ENCODE measurements at regions not wholly inside any gene's neighbourhood (a gene's known extent, or its start where the extent isn't known, plus 50 kb on each side); places are given as distances from the start of the nearest gene placed in this dataset.

DNA sequence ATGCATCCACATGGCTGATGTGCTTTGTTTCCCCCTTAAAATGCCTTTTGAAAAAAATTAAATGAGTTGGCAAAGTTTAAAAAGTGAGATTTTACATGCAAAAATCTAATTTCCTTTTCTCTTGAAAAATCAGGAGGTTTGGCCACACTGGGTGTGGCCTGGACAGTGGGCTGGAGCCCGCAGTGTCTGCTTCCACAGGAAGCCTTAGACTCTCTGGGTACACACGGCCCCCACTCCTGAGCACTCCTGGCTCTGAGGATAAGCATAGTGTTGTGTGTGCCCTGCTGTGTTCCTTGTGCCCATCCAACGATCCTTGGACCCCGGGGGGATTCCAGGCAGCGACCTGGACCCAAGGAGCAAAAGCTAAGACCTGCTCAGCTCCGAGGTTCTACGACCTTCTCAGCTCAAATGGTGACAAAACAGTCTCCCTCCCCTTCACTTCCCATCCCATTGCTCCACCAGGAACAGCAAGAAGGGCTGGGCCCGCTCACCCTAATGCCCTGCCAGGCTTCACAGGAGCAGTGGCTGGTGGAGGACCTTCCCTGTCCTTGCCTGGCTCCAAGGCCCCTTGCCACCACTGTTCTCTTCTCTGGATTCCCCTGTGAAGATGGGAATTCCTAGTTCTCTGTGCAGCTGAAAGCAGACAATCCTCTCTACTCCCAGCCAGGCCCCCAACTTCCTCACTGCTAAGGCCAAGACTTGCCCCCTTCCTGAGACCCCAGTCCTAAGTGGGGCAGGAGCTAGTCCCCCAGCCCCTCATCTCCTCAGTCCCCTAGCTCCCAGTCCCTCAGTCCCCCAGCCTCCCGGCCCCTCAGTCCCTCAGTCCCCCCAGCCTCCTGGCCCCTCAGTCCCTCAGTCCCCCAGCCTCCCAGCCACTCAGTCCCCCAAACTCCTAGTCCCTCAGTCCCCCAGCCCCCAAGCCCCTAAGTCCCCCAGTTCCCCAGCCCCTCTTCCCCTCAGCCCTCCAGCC is 395.8 kb downstream of the PTPRU start:
- Histone ChIP-seq H3K27ac (no peak overlapping the region), H3K4me3 (no peak overlapping the region), H3K9me3 (no peaks in the 10 kb centered on the region), H3K4me1 (no peaks in the 10 kb centered on the region), H3K36me3 (no peaks in the 10 kb centered on the region), H3K27me3 (no peaks in the 10 kb centered on the region)
- DNase-seq (no peak), ATAC-seq (no peak)
- no peak for TF ChIP-seq POLR2A (IDR thresholded peaks at IDR 0.05)
- TF ChIP-seq, protein P1, sequence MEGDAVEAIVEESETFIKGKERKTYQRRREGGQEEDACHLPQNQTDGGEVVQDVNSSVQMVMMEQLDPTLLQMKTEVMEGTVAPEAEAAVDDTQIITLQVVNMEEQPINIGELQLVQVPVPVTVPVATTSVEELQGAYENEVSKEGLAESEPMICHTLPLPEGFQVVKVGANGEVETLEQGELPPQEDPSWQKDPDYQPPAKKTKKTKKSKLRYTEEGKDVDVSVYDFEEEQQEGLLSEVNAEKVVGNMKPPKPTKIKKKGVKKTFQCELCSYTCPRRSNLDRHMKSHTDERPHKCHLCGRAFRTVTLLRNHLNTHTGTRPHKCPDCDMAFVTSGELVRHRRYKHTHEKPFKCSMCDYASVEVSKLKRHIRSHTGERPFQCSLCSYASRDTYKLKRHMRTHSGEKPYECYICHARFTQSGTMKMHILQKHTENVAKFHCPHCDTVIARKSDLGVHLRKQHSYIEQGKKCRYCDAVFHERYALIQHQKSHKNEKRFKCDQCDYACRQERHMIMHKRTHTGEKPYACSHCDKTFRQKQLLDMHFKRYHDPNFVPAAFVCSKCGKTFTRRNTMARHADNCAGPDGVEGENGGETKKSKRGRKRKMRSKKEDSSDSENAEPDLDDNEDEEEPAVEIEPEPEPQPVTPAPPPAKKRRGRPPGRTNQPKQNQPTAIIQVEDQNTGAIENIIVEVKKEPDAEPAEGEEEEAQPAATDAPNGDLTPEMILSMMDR (IDR thresholded peaks at IDR 0.05 in 4 of 5, conservative IDR thresholded peaks at IDR 0.05 in 1 of 5): no peak
- intact Hi-C loops (cut with DNase I; ENCODE audit: low total_unique reads) (no loop called here), in situ Hi-C loops (cut with MboI; ENCODE audit: low sequenced_read_pairs in 4 of 4) (no loop called here)

DNA sequence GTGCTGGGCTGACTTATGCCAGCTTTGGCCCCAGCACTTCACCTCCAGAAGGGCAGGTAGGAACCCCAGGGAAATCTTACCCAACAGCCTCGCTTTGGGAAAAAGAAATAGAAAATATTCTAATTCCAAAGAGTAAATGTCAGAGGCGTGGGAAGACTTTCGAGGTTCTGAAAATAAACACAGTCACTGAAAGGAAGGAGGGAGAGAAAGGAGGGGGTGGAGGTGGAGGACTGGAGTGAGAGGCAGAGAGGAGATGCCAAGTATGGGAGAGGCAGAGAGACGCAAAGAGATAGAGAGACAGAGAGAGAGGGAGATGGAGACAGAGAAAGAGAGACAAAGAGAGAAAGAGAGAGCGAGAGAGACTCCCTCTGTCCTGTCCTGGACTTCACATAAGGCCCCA is 395.0 kb downstream of the PTPRU start:
- Histone ChIP-seq H3K4me3 (no peak overlapping the region), H3K27ac (no peak overlapping the region), H3K4me1 (no peaks in the 10 kb centered on the region), H3K27me3 (no peaks in the 10 kb centered on the region), H3K36me3 (no peaks in the 10 kb centered on the region), H3K9me3 (no peaks in the 10 kb centered on the region)
- TF ChIP-seq, protein P1 (IDR thresholded peaks at IDR 0.05 in 4 of 5, conservative IDR thresholded peaks at IDR 0.05 in 1 of 5): no peak
- no peak for TF ChIP-seq POLR2A (IDR thresholded peaks at IDR 0.05)
- DNase-seq (no peak), ATAC-seq (no peak)
- in situ Hi-C loops (cut with MboI; ENCODE audit: low sequenced_read_pairs in 4 of 4): no loop called here
- intact Hi-C loops (cut with DNase I; ENCODE audit: low total_unique reads): no loop called here

DNA sequence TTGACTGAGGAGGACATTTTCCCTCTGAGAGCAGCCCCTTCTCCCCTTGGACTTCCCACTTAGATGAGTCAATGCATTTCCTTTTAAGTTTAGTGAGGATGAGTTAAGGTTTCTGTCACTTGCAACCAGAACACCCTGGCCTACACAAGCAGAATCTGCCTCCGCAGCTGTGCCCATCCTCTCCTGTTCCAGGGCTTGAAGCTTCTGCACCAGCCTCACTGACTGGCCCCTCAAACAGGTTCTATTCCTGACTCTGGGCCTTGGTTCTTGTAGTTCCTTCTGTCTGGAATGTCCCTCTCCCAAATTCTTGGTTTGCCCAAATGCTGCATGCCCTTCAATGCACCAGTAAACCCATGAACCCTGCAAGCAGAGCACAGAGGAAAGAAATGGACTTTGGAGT is 394.4 kb downstream of the PTPRU start:
- no peaks in the 10 kb centered on the region for H3K9me3 ChIP-seq
- in situ Hi-C loops (cut with MboI; ENCODE audit: low sequenced_read_pairs in 4 of 4): no loop called here
- TF ChIP-seq, protein P1 (IDR thresholded peaks at IDR 0.05 in 4 of 5, conservative IDR thresholded peaks at IDR 0.05 in 1 of 5): no peak
- TF ChIP-seq POLR2A (IDR thresholded peaks at IDR 0.05): no peak
- no peak overlapping the region for H3K4me3 ChIP-seq
- intact Hi-C loops (cut with DNase I; ENCODE audit: low total_unique reads): no loop called here
- no peaks in the 10 kb centered on the region for H3K36me3 ChIP-seq
- H3K27me3 ChIP-seq: no peaks in the 10 kb centered on the region
- ATAC-seq (no peak), DNase-seq (no peak)
- H3K4me1 ChIP-seq: no peaks in the 10 kb centered on the region
- H3K27ac ChIP-seq: no peak overlapping the region

- H3K4me3 ChIP-seq: no peak overlapping the region
- no peaks in the 10 kb centered on the region for H3K27me3 ChIP-seq
- intact Hi-C loops (cut with DNase I; ENCODE audit: low total_unique reads): no loop called here
- TF ChIP-seq, protein P1 (IDR thresholded peaks at IDR 0.05 in 4 of 5, conservative IDR thresholded peaks at IDR 0.05 in 1 of 5): no peak
- no peak for TF ChIP-seq POLR2A (IDR thresholded peaks at IDR 0.05)
- DNase-seq: no peak
- no peaks in the 10 kb centered on the region for H3K36me3 ChIP-seq
- no peak overlapping the region for H3K27ac ChIP-seq
- no peak for ATAC-seq
- H3K4me1 ChIP-seq: no peaks in the 10 kb centered on the region
- in situ Hi-C loops (cut with MboI; ENCODE audit: low sequenced_read_pairs in 4 of 4): no loop called here
- H3K9me3 ChIP-seq: no peaks in the 10 kb centered on the region
Observed at GRCh38 chr1:29629814-29630516, 393.6 kb downstream of the PTPRU start.

Data from gastrocnemius medialis (tissue), 4 donors.